Smooth muscle cell (in vitro differentiated cells): ENCODE measurements at regions not wholly inside any gene's neighbourhood (a gene's known extent, or its start where the extent isn't known, plus 50 kb on each side); places are given as distances from the start of the nearest gene placed in this dataset.

Source experiments
- DNase-seq: peaks from one replicate; lab custom pipeline; 2025; ENCODE audit not compliant: unreplicated experiment; lab: John Stamatoyannopoulos, UW
- H2AFZ ChIP-seq: fragments of 200-600 bp; sonication (generic); 2 replicates; pipeline ENCODE4 v1.6.0; 2016; ENCODE audit warnings: antibody characterized with exemption, low read depth, mild to moderate bottlenecking
- H3F3A ChIP-seq: fragments of 200-600 bp; sonication (generic); 2 replicates; pipeline ENCODE4 v1.6.0; 2017; ENCODE audit warnings: antibody characterized with exemption, low read depth
- H3K27ac ChIP-seq: fragments of 200-600 bp; sonication (generic); 2 replicates; pipeline ENCODE4 v1.5.1; 2016; ENCODE audit warnings: low read depth, mild to moderate bottlenecking
- H3K27me3 ChIP-seq: fragments of 200-600 bp; sonication (generic); 2 replicates; pipeline ENCODE4 v1.6.1; 2016; ENCODE audit warnings: low read depth, mild to moderate bottlenecking
- H3K36me3 ChIP-seq: fragments of 200-600 bp; sonication (generic); 2 replicates; pipeline ENCODE4 v1.5.1; 2016; ENCODE audit warnings: low read depth
- H3K4me1 ChIP-seq: fragments of 200-600 bp; sonication (generic); 2 replicates; pipeline ENCODE4 v1.5.1; 2016; ENCODE audit warnings: low read depth
- H3K4me2 ChIP-seq: fragments of 200-600 bp; sonication (generic); 2 replicates; pipeline ENCODE4 v1.6.0; 2016; ENCODE audit warnings: mild to moderate bottlenecking
- H3K4me3 ChIP-seq: fragments of 200-600 bp; sonication (generic); 2 replicates; pipeline ENCODE4 v1.5.1; 2016; ENCODE audit warnings: mild to moderate bottlenecking
- H3K79me2 ChIP-seq: fragments of 200-600 bp; sonication (generic); 2 replicates; pipeline ENCODE4 v1.6.0; 2016; ENCODE audit warnings: low read depth, mild to moderate bottlenecking
- H3K9ac ChIP-seq: fragments of 200-600 bp; sonication (generic); 2 replicates; pipeline ENCODE4 v1.6.0; 2016; ENCODE audit warnings: low read depth
- H3K9me3 ChIP-seq: fragments of 200-600 bp; sonication (generic); replicated peaks from 2 replicates; pipeline ENCODE4 v1.5.1; 2016; ENCODE audit warnings: low read depth
- H4K20me1 ChIP-seq: fragments of 200-600 bp; sonication (generic); 2 replicates; pipeline ENCODE4 v1.6.0; 2016; ENCODE audit warnings: low read depth
- CTCF ChIP-seq: fragments of 200-600 bp; sonication (generic); IDR thresholded peaks from 2 replicates; pipeline ENCODE4 v1.5.1; 2017; ENCODE audit warnings: borderline replicate concordance, mild to moderate bottlenecking, antibody characterized with exemption; ENCODE audit not compliant: insufficient read depth, poor library complexity, severe bottlenecking
- WGBS: methylation state at CpG from one replicate; pipeline ENCODE4 v1.1.7; 2016; ENCODE audit warnings: low lambda C conversion rate; 5-methylcytosine and 5-hydroxymethylcytosine counted together

- Histone ChIP-seq H3K27me3 (peaks cover 13% of the 10 kb centered on the region), H3K27ac (no peak overlapping the region), H4K20me1 (no peaks in the 10 kb centered on the region), H3K36me3 (no peaks in the 10 kb centered on the region), H3F3A (no peaks in the 10 kb centered on the region), H3K79me2 (no peaks in the 10 kb centered on the region), H3K4me1 (peaks cover 3% of the 10 kb centered on the region), H3K9ac (no peak overlapping the region), H3K9me3 (no peaks in the 10 kb centered on the region), H3K4me2 (no peak overlapping the region), H2AFZ (no peak overlapping the region), H3K4me3 (no peak overlapping the region)
- WGBS: 89% methylated on average over 4 of the region's 4 CpGs
- TF ChIP-seq CTCF: no peak
- no peak for DNase-seq
Observed at GRCh38 chr1:177799746-177800145, 170.1 kb downstream of the SEC16B start.

GRCh38 chr1:177798614-177799013 is 171.2 kb downstream of the SEC16B start:
- H4K20me1 ChIP-seq: no peaks in the 10 kb centered on the region
- H3K9me3 ChIP-seq: no peaks in the 10 kb centered on the region
- WGBS: 71% methylated on average over 3 of the region's 3 CpGs
- no peaks in the 10 kb centered on the region for H3K79me2 ChIP-seq
- H3K4me2 ChIP-seq: no peak overlapping the region
- H3K27ac ChIP-seq: no peak overlapping the region
- peaks cover 13% of the 10 kb centered on the region for H3K27me3 ChIP-seq
- no peak for TF ChIP-seq CTCF
- DNase-seq: no peak
- peaks cover 10% of the 10 kb centered on the region for H3K4me1 ChIP-seq
- H3K9ac ChIP-seq: no peak overlapping the region
- H3K36me3 ChIP-seq: no peaks in the 10 kb centered on the region
- no peak overlapping the region for H3K4me3 ChIP-seq
- no peaks in the 10 kb centered on the region for H3F3A ChIP-seq
- no peak overlapping the region for H2AFZ ChIP-seq

- Histone ChIP-seq H3K9me3 (no peaks in the 10 kb centered on the region), H2AFZ (no peak overlapping the region), H3K4me2 (no peak overlapping the region), H4K20me1 (no peaks in the 10 kb centered on the region), H3K4me1 (peaks cover 10% of the 10 kb centered on the region), H3K79me2 (no peaks in the 10 kb centered on the region), H3K27me3 (peaks cover 13% of the 10 kb centered on the region), H3K27ac (no peak overlapping the region), H3F3A (no peaks in the 10 kb centered on the region), H3K9ac (no peak overlapping the region), H3K36me3 (no peaks in the 10 kb centered on the region), H3K4me3 (no peak overlapping the region)
- DNase-seq: no peak
- WGBS: 80% methylated on average over 2 of the region's 2 CpGs
- TF ChIP-seq CTCF: no peak
Observed at GRCh38 chr1:177796561-177796960, 173.3 kb downstream of the SEC16B start.

GRCh38 chr1:177794376-177794991 is 175.4 kb downstream of the SEC16B start:
- Histone ChIP-seq H3K9me3 (no peaks in the 10 kb centered on the region), H3K4me3 (no peak overlapping the region), H3K79me2 (no peaks in the 10 kb centered on the region), H3K27me3 (peaks cover 9% of the 10 kb centered on the region), H4K20me1 (no peaks in the 10 kb centered on the region), H3K27ac (no peak overlapping the region), H3K4me2 (no peak overlapping the region), H3K4me1 (peaks cover 10% of the 10 kb centered on the region), H3F3A (no peaks in the 10 kb centered on the region), H3K36me3 (no peaks in the 10 kb centered on the region), H2AFZ (no peak overlapping the region), H3K9ac (no peak overlapping the region)
- no peak for TF ChIP-seq CTCF
- DNase-seq: no peak
- WGBS: 48% methylated on average over 3 of the region's 3 CpGs
